HG02642 (cell line): ENCODE measurements at regions not wholly inside any gene's neighbourhood (a gene's known extent, or its start where the extent isn't known, plus 50 kb on each side); places are given as distances from the start of the nearest gene placed in this dataset.

ENCODE experiments used
- ATAC-seq: cut with Tn5 transposase; IDR thresholded peaks from one replicate; pipeline ENCODE4 v1.9.1; 2021; ENCODE audit warnings: mild to moderate bottlenecking; ENCODE audit not compliant: unreplicated experiment, poor library complexity

- ATAC-seq, result peak; percentile 43
Measured at GRCh38 chr3:176579711-176580185, 617.5 kb downstream of the TBL1XR1 start.

GRCh38 chr3:176578316-176578715 lies 619.0 kb downstream of the TBL1XR1 start:
- ATAC-seq, result no peak

GRCh38 chr3:176577447-176577846 lies 619.8 kb downstream of the TBL1XR1 start:
- ATAC-seq, result no peak

GRCh38 chr3:176574786-176575185 lies 622.5 kb downstream of the TBL1XR1 start:
- no peak for ATAC-seq

- no peak for ATAC-seq
Measured at GRCh38 chr3:176571926-176572325, 625.4 kb downstream of the TBL1XR1 start.

- no peak for ATAC-seq
Measured at GRCh38 chr3:176570992-176571391, 626.3 kb downstream of the TBL1XR1 start.

- ATAC-seq, result no peak
Measured at GRCh38 chr3:176568189-176568588, 629.1 kb downstream of the TBL1XR1 start.

GRCh38 chr3:176566757-176567156 lies 630.5 kb downstream of the TBL1XR1 start:
- ATAC-seq, result no peak

- no peak for ATAC-seq
Measured at GRCh38 chr3:176562331-176562730, 635.0 kb downstream of the TBL1XR1 start.

- ATAC-seq, result no peak
Measured at GRCh38 chr3:176561826-176562225, 635.5 kb downstream of the TBL1XR1 start.

GRCh38 chr3:176554791-176555654 lies 642.3 kb downstream of the TBL1XR1 start:
- ATAC-seq, result no peak

- no peak for ATAC-seq
Measured at GRCh38 chr3:176554264-176554663, 643.0 kb downstream of the TBL1XR1 start.

GRCh38 chr3:176526942-176527341 lies 670.3 kb downstream of the TBL1XR1 start:
- no peak for ATAC-seq

GRCh38 chr3:176526225-176526624 lies 671.1 kb downstream of the TBL1XR1 start:
- ATAC-seq, result no peak

GRCh38 chr3:176523114-176523513 lies 674.2 kb downstream of the TBL1XR1 start:
- no peak for ATAC-seq

GRCh38 chr3:176522436-176522835 lies 674.8 kb downstream of the TBL1XR1 start:
- ATAC-seq, result no peak

- ATAC-seq, result no peak
Measured at GRCh38 chr3:176521531-176522175, 675.6 kb downstream of the TBL1XR1 start.

- ATAC-seq, result no peak
Measured at GRCh38 chr3:176514297-176514696, 683.0 kb downstream of the TBL1XR1 start.

- ATAC-seq, result no peak
Measured at GRCh38 chr3:176513604-176514003, 683.7 kb downstream of the TBL1XR1 start.

GRCh38 chr3:176512037-176512436 lies 685.2 kb downstream of the TBL1XR1 start:
- no peak for ATAC-seq

GRCh38 chr3:176510097-176510496 lies 687.2 kb downstream of the TBL1XR1 start:
- no peak for ATAC-seq
